GM18861 (cell line): ENCODE measurements at regions not wholly inside any gene's neighbourhood (a gene's known extent, or its start where the extent isn't known, plus 50 kb on each side); places are given as distances from the start of the nearest gene placed in this dataset.
"Not testable (repeated sequence)": the region's sequence is repeated elsewhere in the genome, so short reads cannot be mapped to it uniquely, and the experiment has no call there.

Experiments
- ATAC-seq: cut with Tn5 transposase; IDR thresholded peaks from one replicate; pipeline ENCODE4 v1.9.1; 2021; ENCODE audit not compliant: unreplicated experiment

- ATAC-seq = no peak
Measured at GRCh38 chr13:69649063-69649392, 458.6 kb upstream of the ATXN8OS start.

GRCh38 chr13:69648340-69649062 lies 459.1 kb upstream of the ATXN8OS start:
- no peak for ATAC-seq

DNA sequence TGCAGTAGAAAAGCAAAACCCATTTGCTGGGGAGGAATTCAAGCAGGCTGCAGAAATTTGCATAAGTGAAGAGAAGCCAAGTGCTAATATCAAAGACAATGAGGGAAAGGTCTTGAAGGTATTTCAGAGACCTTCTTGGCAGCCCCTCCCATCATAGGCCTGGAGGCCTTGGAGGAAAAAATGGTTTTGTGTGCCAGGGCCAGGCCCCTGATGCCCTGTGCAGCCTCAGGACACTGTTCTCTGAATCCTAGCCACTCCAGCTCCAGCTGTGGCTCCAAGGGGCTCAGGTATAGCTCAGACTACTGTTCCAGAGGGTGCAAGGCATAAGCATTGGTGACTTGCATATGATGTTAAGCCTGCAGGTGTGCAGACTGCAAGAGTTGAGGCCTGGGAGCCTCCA lies 463.2 kb upstream of the ATXN8OS start:
- no peak for ATAC-seq

DNA sequence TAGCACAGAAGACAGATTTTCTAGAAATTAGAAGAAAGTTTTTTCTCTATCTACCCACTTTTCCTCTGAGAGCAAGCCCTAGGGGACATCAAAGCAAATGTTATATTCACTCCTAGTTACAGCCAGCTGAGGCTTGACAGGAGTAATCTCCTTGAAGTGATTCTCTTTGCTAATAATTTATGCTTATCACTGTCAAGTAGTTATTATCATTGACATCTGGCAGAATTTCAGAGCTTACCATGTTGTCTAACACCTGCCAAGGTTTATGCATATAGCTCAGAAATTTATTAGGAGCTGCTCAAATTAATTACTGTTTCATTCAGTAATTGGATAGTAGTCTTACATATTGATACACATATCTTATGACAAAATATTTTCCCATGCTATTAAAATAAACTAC lies 465.9 kb upstream of the ATXN8OS start:
- ATAC-seq = no peak

GRCh38 chr13:69633044-69633443 lies 474.6 kb upstream of the ATXN8OS start:
- ATAC-seq = no peak

- ATAC-seq = no peak
Measured at GRCh38 chr13:69623973-69624372, 483.7 kb upstream of the ATXN8OS start.

- ATAC-seq = no peak
Measured at GRCh38 chr13:69619651-69620050, 488.0 kb upstream of the ATXN8OS start.

DNA sequence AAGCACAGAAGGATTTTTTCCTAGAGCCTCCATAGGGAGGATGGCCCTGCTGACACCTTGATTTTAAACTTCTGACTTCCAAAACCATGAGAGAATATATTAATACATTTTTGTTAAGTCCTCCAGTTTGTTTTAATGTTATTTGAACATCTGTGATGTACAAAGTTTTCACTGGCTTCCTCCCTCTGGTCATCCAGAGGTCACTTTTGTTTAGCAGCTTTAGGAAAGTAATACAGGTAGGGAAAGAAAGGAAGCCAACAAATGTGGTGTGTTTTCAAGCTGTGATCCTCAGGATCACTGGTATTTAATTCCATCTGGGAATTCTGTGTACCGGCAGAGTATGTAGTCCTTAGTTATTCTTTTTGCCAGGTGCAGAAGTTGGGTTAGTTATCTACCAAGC lies 488.8 kb upstream of the ATXN8OS start:
- ATAC-seq = no peak

DNA sequence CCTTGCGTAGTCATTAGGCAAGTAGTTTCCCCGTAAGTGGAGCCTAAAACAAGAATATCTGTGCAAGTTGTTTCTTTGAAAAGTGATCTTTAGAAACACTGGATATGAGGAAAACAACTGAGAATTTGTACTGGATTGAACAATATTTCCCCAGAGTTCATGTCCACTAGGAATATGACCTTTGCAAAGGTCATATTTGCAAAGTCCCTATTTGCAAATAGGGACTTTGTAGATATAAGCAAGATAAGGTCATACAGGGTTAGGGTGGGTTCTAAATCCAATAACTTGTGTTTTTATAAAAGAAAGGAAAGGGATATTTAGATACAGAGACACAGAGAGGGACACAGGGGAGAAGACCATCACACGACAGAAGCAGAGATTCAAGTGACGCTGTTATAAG lies 489.2 kb upstream of the ATXN8OS start:
- ATAC-seq = no peak

- ATAC-seq = no peak
Measured at GRCh38 chr13:69617587-69617986, 490.0 kb upstream of the ATXN8OS start.

GRCh38 chr13:69616396-69616795 lies 491.2 kb upstream of the ATXN8OS start:
- no peak for ATAC-seq

GRCh38 chr13:69615055-69615454 lies 492.6 kb upstream of the ATXN8OS start:
- not testable (repeated sequence) for ATAC-seq

DNA sequence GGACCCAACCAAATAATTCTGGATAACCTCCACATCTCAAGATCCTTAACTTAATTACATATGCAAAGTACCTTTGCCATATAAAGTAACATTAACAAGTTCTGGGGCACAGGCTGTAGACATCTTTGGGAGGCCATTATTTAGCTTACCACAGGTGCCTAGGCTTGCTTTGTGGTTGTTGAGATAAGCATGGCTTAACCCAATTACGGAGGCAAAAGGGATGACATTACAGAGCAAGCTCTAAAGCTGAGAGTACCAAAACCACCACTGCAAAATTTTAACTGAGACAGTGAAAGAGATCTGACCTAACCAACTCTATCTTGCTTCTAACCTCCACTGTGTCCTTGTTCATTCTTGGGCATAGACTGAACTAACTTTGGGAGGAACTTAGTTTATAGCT lies 502.9 kb upstream of the ATXN8OS start:
- ATAC-seq = no peak

- ATAC-seq = no peak
Measured at GRCh38 chr13:69603144-69603853, 504.3 kb upstream of the ATXN8OS start.

- no peak for ATAC-seq
Measured at GRCh38 chr13:69601661-69602060, 506.0 kb upstream of the ATXN8OS start.

GRCh38 chr13:69600811-69601210 lies 506.8 kb upstream of the ATXN8OS start:
- ATAC-seq = no peak

- ATAC-seq = no peak
Measured at GRCh38 chr13:69597088-69597487, 510.5 kb upstream of the ATXN8OS start.

DNA sequence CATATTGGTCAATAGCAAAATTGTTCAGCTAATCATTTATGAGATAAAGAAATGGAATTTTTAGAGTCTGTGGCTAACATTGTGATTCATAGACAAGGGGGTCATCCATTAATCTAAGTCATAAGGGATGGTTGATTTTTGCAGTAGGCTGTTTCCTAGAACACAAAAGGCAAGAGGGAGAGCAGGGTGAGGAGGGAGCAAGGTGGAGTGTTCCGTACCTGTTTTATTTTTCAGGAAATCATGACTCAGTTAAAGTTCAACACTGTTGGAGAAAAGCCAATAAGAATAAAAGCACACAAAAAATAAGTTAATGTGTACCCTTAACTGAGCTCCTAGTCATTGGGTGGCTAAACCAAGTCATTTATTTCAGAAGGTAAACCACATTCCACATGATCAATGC lies 512.4 kb upstream of the ATXN8OS start:
- no peak for ATAC-seq

- no peak for ATAC-seq
Measured at GRCh38 chr13:69591437-69591836, 516.2 kb upstream of the ATXN8OS start.

- ATAC-seq = no peak
Measured at GRCh38 chr13:69589531-69590235, 517.9 kb upstream of the ATXN8OS start.

- no peak for ATAC-seq
Measured at GRCh38 chr13:69585656-69586055, 522.0 kb upstream of the ATXN8OS start.

- no peak for ATAC-seq
Measured at GRCh38 chr13:69580255-69580654, 527.4 kb upstream of the ATXN8OS start.
